ENCODE measurements at regions not wholly inside any gene's neighbourhood (a gene's known extent, or its start where the extent isn't known, plus 50 kb on each side); places are given as distances from the start of the nearest gene placed in this dataset.

DNA sequence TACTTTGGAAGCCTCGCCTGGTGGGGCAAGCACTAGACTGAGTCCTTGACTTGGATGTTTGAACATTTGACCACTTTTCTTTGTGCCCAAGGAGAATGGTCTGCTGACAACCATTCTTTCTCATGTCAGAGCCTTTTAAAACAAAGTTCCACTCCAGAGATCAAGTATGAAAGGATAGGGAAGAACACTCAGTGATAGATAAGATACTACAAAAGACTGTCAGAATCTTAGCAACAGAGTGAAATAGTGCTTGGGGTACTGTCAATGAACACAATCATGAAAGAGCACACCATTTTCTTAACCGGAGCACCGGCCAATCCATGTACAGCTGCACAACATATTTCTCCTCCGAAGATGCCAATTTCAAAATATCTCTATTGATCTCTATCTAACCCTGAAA is 82.8 kb upstream of the ADO start:
- TF ChIP-seq, protein P1, sequence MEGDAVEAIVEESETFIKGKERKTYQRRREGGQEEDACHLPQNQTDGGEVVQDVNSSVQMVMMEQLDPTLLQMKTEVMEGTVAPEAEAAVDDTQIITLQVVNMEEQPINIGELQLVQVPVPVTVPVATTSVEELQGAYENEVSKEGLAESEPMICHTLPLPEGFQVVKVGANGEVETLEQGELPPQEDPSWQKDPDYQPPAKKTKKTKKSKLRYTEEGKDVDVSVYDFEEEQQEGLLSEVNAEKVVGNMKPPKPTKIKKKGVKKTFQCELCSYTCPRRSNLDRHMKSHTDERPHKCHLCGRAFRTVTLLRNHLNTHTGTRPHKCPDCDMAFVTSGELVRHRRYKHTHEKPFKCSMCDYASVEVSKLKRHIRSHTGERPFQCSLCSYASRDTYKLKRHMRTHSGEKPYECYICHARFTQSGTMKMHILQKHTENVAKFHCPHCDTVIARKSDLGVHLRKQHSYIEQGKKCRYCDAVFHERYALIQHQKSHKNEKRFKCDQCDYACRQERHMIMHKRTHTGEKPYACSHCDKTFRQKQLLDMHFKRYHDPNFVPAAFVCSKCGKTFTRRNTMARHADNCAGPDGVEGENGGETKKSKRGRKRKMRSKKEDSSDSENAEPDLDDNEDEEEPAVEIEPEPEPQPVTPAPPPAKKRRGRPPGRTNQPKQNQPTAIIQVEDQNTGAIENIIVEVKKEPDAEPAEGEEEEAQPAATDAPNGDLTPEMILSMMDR (IDR thresholded peaks at IDR 0.05 in 4 of 5, conservative IDR thresholded peaks at IDR 0.05 in 1 of 5): no peak
- TF ChIP-seq POLR2A (IDR thresholded peaks at IDR 0.05): no peak
- Histone ChIP-seq H3K27ac (no peak overlapping the region), H3K9me3 (no peaks in the 10 kb centered on the region), H3K4me3 (no peak overlapping the region), H3K4me1 (no peaks in the 10 kb centered on the region), H3K27me3 (no peaks in the 10 kb centered on the region), H3K36me3 (no peaks in the 10 kb centered on the region)
- intact Hi-C loops (cut with DNase I; ENCODE audit: low total_unique reads): no loop called here
- in situ Hi-C loops (cut with MboI; ENCODE audit: low sequenced_read_pairs in 4 of 4): no loop called here
- ATAC-seq (no peak), DNase-seq (no peak)

DNA sequence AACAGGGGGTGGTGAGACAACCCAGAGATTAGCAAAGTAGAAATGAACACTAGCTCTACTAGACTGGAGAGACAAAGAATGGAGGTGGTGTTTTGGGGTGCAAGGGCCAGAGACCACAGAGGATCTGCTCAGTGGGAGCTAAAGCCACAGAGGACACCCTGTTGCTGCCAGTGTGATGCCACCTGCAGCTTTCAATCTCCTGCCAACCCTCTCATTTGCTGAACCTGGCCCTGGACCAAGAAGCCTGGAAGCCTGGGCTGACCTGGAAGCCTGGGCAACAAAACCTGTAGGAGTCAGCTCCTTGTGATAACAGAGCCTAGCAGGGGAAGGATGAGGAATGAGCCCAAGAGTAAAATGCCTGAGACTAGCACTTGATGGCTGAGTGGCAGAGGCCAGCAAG is 81.1 kb upstream of the ADO start:
- TF ChIP-seq POLR2A (IDR thresholded peaks at IDR 0.05): no peak
- TF ChIP-seq, protein P1 (IDR thresholded peaks at IDR 0.05 in 4 of 5, conservative IDR thresholded peaks at IDR 0.05 in 1 of 5): no peak
- Histone ChIP-seq H3K4me3 (no peak overlapping the region), H3K4me1 (no peaks in the 10 kb centered on the region), H3K27me3 (no peaks in the 10 kb centered on the region), H3K9me3 (no peaks in the 10 kb centered on the region), H3K36me3 (no peaks in the 10 kb centered on the region), H3K27ac (no peak overlapping the region)
- in situ Hi-C loops (cut with MboI; ENCODE audit: low sequenced_read_pairs in 4 of 4): no loop called here
- ATAC-seq: no peak
- intact Hi-C loops (cut with DNase I; ENCODE audit: low total_unique reads): no loop called here
- no peak for DNase-seq

DNA sequence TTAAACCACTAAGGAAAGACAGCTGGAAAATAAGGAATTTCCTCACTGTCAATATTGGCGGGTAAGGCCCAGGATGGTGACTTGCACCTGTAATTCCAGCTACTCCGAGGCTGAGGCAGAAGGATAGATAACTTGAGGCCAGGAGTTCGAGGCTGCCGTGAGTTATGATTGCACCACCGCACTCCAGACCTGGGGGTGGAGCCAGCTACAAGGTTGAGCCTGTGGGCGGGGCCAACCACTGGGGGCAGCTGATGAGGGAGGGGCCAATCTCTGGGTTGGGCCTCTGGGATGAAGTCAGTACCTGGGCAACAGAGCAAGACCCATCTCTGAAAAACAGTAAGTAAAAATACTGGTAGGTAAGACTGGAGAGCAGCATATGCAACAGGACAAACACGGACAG is 80.1 kb upstream of the ADO start:
- H3K9me3 ChIP-seq: no peaks in the 10 kb centered on the region
- no peak for DNase-seq
- no peak overlapping the region for H3K4me3 ChIP-seq
- ATAC-seq: no peak
- no peaks in the 10 kb centered on the region for H3K27me3 ChIP-seq
- no peaks in the 10 kb centered on the region for H3K36me3 ChIP-seq
- H3K4me1 ChIP-seq: no peaks in the 10 kb centered on the region
- in situ Hi-C loops (cut with MboI; ENCODE audit: low sequenced_read_pairs in 4 of 4) (no loop called here), intact Hi-C loops (cut with DNase I; ENCODE audit: low total_unique reads) (no loop called here)
- TF ChIP-seq, protein P1 (IDR thresholded peaks at IDR 0.05 in 4 of 5, conservative IDR thresholded peaks at IDR 0.05 in 1 of 5): no peak
- no peak for TF ChIP-seq POLR2A (IDR thresholded peaks at IDR 0.05)
- H3K27ac ChIP-seq: no peak overlapping the region

DNA sequence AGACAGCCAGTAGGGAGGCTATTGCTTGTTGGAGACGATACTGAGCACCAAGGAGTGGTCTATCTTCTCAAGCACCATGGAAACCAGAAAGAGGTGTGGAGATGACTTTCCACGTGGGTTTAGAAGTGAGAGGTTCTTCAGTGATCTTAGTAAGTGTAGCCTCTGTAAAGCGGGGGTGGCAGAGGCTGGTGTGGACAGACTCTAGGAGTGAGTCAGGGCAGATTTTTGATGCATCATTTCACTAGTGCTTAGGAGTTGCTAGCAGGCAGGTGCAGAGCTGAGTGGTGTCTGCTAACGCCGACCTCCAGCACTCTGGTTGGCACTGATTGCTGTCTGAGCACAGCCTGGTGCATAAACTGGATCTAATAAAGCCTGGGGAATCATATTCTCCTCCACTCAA is 78.4 kb upstream of the ADO start:
- DNase-seq: no peak
- Histone ChIP-seq H3K27ac (no peak overlapping the region), H3K36me3 (no peaks in the 10 kb centered on the region), H3K4me3 (no peak overlapping the region), H3K27me3 (no peaks in the 10 kb centered on the region), H3K9me3 (no peaks in the 10 kb centered on the region), H3K4me1 (no peaks in the 10 kb centered on the region)
- intact Hi-C loops (cut with DNase I; ENCODE audit: low total_unique reads): no loop called here
- ATAC-seq: no peak
- in situ Hi-C loops (cut with MboI; ENCODE audit: low sequenced_read_pairs in 4 of 4): no loop called here
- TF ChIP-seq POLR2A (IDR thresholded peaks at IDR 0.05): no peak
- TF ChIP-seq, protein P1 (IDR thresholded peaks at IDR 0.05 in 4 of 5, conservative IDR thresholded peaks at IDR 0.05 in 1 of 5): no peak

DNA sequence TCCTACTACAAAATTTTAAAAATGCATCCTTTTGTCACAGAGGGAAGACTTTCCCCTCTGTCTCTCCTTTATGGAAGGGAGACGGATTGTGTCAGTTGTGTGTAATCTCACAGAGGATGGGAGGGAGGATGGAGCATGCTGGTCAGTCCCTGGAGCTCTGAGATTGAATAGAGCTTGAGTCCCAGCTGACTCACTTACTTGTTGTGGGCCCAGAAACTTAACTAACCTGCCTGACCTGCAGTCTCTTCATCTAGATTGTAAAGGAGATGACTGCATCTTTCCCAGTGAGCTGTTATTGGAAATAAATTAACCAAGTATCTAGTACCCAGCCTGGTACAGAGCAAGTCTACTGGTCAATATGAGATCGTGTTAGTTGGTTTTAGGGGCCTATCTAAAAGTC is 77.9 kb upstream of the ADO start:
- H3K27ac ChIP-seq: no peak overlapping the region
- ATAC-seq: no peak
- TF ChIP-seq POLR2A (IDR thresholded peaks at IDR 0.05): no peak
- TF ChIP-seq, protein P1 (IDR thresholded peaks at IDR 0.05 in 4 of 5, conservative IDR thresholded peaks at IDR 0.05 in 1 of 5): no peak
- no peak overlapping the region for H3K4me3 ChIP-seq
- intact Hi-C loops (cut with DNase I; ENCODE audit: low total_unique reads): no loop called here
- H3K4me1 ChIP-seq: no peaks in the 10 kb centered on the region
- H3K9me3 ChIP-seq: no peaks in the 10 kb centered on the region
- DNase-seq: no peak
- no peaks in the 10 kb centered on the region for H3K27me3 ChIP-seq
- no peaks in the 10 kb centered on the region for H3K36me3 ChIP-seq
- in situ Hi-C loops (cut with MboI; ENCODE audit: low sequenced_read_pairs in 4 of 4): no loop called here

Data from gastrocnemius medialis (tissue), 4 donors.